ENCODE measurements at regions not wholly inside any gene's neighbourhood (a gene's known extent, or its start where the extent isn't known, plus 50 kb on each side); places are given as distances from the start of the nearest gene placed in this dataset.

GRCh38 chr2:76194031-76194775 lies 483.5 kb upstream of the GCFC2 start:
- no peak for TF ChIP-seq CTCF (conservative IDR thresholded peaks at IDR 0.05)
- TF ChIP-seq ZFX (IDR thresholded peaks at IDR 0.05), result no peak

Data from C4-2B (cell line).